Panc1 (cell line): ENCODE measurements at regions not wholly inside any gene's neighbourhood (a gene's known extent, or its start where the extent isn't known, plus 50 kb on each side); places are given as distances from the start of the nearest gene placed in this dataset.

Experiments used
- POLR2AphosphoS5 ChIP-seq: IDR thresholded peaks from 2 replicates; pipeline ENCODE4 v1.6.1; 2012; ENCODE audit warnings: mild to moderate bottlenecking, low read depth, low read length, moderate library complexity
- REST ChIP-seq, 2 experiments: IDR thresholded peaks; 2 replicates each; pipeline ENCODE4 v1.6.1; 2011 to 2012; ENCODE audit warnings: low read depth in 2 of 2, control low read depth in 1 of 2, low read length in 1 of 2, mild to moderate bottlenecking in 1 of 2, moderate library complexity in 1 of 2; ENCODE audit not compliant: insufficient read depth in 1 of 2
- SIN3A ChIP-seq: IDR thresholded peaks from 2 replicates; pipeline ENCODE4 v1.6.1; 2012; ENCODE audit warnings: low read depth, mild to moderate bottlenecking, low read length, moderate library complexity, borderline replicate concordance; ENCODE audit not compliant: insufficient read depth
- TCF7L2 ChIP-seq: IDR thresholded peaks from 2 replicates; pipeline ENCODE4 v1.6.1; 2011; ENCODE audit warnings: mild to moderate bottlenecking, low read depth, low read length, inconsistent platforms
- TF ChIP-seq, protein P1 (sequence below): fragments of 450-650 bp; IDR thresholded peaks from 2 replicates; pipeline ENCODE4 v1.5.1; 2017; ENCODE audit warnings: mild to moderate bottlenecking

DNA sequence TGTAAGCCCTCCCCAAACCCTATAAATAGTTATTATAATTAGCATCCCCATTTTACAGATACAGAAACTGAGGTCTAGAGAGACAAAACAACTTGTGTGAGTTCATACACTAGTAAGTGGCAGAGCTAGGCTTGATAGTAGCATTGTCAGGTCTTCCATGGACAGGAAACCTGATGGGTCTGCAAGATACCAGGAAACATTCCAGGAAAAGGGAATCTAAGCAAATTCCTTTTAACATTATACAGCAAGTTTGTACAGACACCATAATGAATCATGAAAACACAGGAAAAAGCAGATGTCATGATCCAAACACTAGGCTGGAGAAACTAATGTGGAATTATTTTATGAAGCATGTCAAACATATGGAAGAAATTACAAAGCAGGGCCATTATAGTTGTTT, 89.1 kb upstream of the KCNK2 start:
- TF ChIP-seq, protein P1, sequence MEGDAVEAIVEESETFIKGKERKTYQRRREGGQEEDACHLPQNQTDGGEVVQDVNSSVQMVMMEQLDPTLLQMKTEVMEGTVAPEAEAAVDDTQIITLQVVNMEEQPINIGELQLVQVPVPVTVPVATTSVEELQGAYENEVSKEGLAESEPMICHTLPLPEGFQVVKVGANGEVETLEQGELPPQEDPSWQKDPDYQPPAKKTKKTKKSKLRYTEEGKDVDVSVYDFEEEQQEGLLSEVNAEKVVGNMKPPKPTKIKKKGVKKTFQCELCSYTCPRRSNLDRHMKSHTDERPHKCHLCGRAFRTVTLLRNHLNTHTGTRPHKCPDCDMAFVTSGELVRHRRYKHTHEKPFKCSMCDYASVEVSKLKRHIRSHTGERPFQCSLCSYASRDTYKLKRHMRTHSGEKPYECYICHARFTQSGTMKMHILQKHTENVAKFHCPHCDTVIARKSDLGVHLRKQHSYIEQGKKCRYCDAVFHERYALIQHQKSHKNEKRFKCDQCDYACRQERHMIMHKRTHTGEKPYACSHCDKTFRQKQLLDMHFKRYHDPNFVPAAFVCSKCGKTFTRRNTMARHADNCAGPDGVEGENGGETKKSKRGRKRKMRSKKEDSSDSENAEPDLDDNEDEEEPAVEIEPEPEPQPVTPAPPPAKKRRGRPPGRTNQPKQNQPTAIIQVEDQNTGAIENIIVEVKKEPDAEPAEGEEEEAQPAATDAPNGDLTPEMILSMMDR: no peak
- TF ChIP-seq POLR2AphosphoS5 (no peak), REST (IDR thresholded peaks at IDR 0.05; ENCODE audit: insufficient read depth in 1 of 2, low read depth in 2 of 2, low read length in 1 of 2) (no peak), SIN3A (no peak), TCF7L2 (no peak)
